Natural killer cell (primary cell): ENCODE measurements at regions not wholly inside any gene's neighbourhood (a gene's known extent, or its start where the extent isn't known, plus 50 kb on each side); places are given as distances from the start of the nearest gene placed in this dataset.

ENCODE experiments used
- ATAC-seq, 3 donors: fragments of 150-1000 bp in 2 of 3; fragments of 200-7000 bp in 1 of 3; cut with Tn5 transposase; 1 replicate in 1 of 3; 2 replicates in 2 of 3; pipeline ENCODE4 v1.10.0; 2021; ENCODE audit warnings: mild to moderate bottlenecking in 2 of 3, moderate library complexity in 2 of 3
- DNase-seq, 2 donors: peaks; one replicate each; pipeline versions ENCODE4 v3.0.0 to v3.0.0-alpha.2; 2013 to 2021; ENCODE audit warnings: mixed read lengths in 1 of 2
- H3K27ac ChIP-seq: one replicate; pipeline ENCODE4 v1.5.1; 2013; ENCODE audit warnings: mild to moderate bottlenecking, low read length
- H3K27me3 ChIP-seq: one replicate; pipeline ENCODE4 v1.6.1; 2013; ENCODE audit warnings: low read length; ENCODE audit not compliant: control insufficient read depth, insufficient read depth
- H3K36me3 ChIP-seq: one replicate; pipeline ENCODE4 v1.6.1; 2013; ENCODE audit warnings: low read length; ENCODE audit not compliant: control insufficient read depth, insufficient read depth
- H3K4me1 ChIP-seq: one replicate; pipeline ENCODE4 v1.6.1; 2013; ENCODE audit warnings: low read length; ENCODE audit not compliant: control insufficient read depth, insufficient read depth
- H3K4me3 ChIP-seq: one replicate; pipeline ENCODE4 v1.5.1; 2013; ENCODE audit warnings: low read length
- H3K9me3 ChIP-seq: one replicate; pipeline ENCODE4 v1.6.1; 2013; ENCODE audit warnings: low read length; ENCODE audit not compliant: control insufficient read depth, insufficient read depth
- H3K27ac Mint-ChIP-seq, 2 donors: one replicate each; pipeline ENCODE4 v1.8.0; 2022; ENCODE audit warnings: mild to moderate bottlenecking in 2 of 2, mixed read lengths in 2 of 2, moderate library complexity in 1 of 2
- H3K27me3 Mint-ChIP-seq, 2 donors: one replicate each; pipeline ENCODE4 v1.8.0; 2022; ENCODE audit warnings: low read depth in 2 of 2, mixed read lengths in 2 of 2
- H3K36me3 Mint-ChIP-seq: one replicate; pipeline ENCODE4 v1.8.0; 2022; ENCODE audit warnings: mixed read lengths
- H3K4me1 Mint-ChIP-seq, 2 donors: one replicate each; pipeline ENCODE4 v1.8.0; 2022; ENCODE audit warnings: mixed read lengths in 2 of 2
- H3K4me3 Mint-ChIP-seq: one replicate; pipeline ENCODE4 v1.8.0; 2022; ENCODE audit warnings: mild to moderate bottlenecking, moderate library complexity, mixed read lengths
- H3K9me3 Mint-ChIP-seq, 2 donors: one replicate each; pipeline ENCODE4 v1.8.0; 2022; ENCODE audit warnings: mixed read lengths in 2 of 2
- WGBS: methylation state at CpG from one replicate; pipeline ENCODE4 v1.1.7; 2013; ENCODE audit warnings: missing lambda C conversion rate; ENCODE audit not compliant: insufficient coverage; 5-methylcytosine and 5-hydroxymethylcytosine counted together
- intact Hi-C: fragments of 100-400 bp; cut with micrococcal nuclease; formaldehyde crosslinking; loops from one replicate; pipeline ENCODE4 v1.14.2; 2022
- TF ChIP-seq, protein P1 (sequence below): fragments of 200-600 bp; IDR thresholded peaks from one replicate; pipeline ENCODE4 v1.8.0; 2022; ENCODE audit warnings: antibody characterized with exemption

DNA sequence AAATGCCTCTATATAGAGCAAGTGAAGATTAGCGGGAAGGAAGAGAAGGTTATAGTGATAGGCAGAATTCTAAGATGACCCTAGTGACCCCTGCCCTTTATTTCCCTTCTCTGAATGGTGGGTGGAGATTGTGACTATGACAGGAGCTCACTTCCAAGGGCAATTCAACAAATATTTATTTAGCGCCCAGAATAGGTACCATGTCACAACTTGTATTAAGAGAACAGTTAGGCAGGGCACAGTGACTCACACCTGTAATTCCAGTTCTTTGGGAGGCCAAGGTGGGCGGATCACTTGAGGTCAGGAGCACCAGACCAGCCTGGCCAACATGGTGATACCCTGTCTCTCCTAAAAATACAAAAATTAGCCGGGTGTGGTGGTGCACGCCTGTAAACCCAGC, 236.0 kb upstream of the POGK start:
- no peaks in the 10 kb centered on the region for H3K4me1 Mint-ChIP-seq

DNA sequence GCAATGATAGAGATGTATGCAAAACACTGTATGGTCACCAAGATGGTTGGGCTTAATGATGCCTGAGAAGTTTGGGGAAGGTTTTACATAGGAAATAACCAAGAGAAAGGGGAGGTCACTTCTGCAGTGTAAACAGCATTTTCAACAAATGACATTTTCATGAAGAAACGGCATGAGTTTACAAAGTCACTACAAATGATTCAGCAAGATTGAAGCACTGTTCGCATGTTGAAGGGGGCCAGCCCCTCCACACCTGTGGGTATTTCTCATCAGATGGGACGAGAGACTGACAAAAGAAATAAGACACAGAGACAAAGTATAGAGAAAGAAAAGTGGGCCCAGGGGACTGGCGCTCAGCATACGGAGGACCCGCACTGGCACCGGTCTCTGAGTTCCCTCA, 234.1 kb upstream of the POGK start:
- Histone ChIP-seq H3K27ac (no peak overlapping the region), H3K4me3 (no peak overlapping the region), H3K36me3 (no peaks in the 10 kb centered on the region), H3K9me3 (no peaks in the 10 kb centered on the region), H3K27me3 (no peaks in the 10 kb centered on the region), H3K4me1 (no peaks in the 10 kb centered on the region)
- 83% methylated on average over 3 of the region's 7 CpGs for WGBS
- intact Hi-C loops: no loop called here
- H3K9me3 Mint-ChIP-seq: no peaks in the 10 kb centered on the region
- H3K4me1 Mint-ChIP-seq: no peaks in the 10 kb centered on the region
- H3K4me3 Mint-ChIP-seq: no peak overlapping the region
- no peak overlapping the region for H3K27ac Mint-ChIP-seq
- H3K36me3 Mint-ChIP-seq: no peaks in the 10 kb centered on the region
- no peak for DNase-seq
- TF ChIP-seq, protein P1, sequence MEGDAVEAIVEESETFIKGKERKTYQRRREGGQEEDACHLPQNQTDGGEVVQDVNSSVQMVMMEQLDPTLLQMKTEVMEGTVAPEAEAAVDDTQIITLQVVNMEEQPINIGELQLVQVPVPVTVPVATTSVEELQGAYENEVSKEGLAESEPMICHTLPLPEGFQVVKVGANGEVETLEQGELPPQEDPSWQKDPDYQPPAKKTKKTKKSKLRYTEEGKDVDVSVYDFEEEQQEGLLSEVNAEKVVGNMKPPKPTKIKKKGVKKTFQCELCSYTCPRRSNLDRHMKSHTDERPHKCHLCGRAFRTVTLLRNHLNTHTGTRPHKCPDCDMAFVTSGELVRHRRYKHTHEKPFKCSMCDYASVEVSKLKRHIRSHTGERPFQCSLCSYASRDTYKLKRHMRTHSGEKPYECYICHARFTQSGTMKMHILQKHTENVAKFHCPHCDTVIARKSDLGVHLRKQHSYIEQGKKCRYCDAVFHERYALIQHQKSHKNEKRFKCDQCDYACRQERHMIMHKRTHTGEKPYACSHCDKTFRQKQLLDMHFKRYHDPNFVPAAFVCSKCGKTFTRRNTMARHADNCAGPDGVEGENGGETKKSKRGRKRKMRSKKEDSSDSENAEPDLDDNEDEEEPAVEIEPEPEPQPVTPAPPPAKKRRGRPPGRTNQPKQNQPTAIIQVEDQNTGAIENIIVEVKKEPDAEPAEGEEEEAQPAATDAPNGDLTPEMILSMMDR: no peak
- peaks cover 0 to 8% of the 10 kb centered on the region in 2 donors for H3K27me3 Mint-ChIP-seq
- ATAC-seq: no peak

More for the DNA sequence above, 236.0 kb upstream of the POGK start:
- H3K27ac ChIP-seq: no peak overlapping the region
- TF ChIP-seq, protein P1: no peak
- Mint-ChIP-seq H3K4me3 (no peak overlapping the region), H3K27ac (no peak overlapping the region), H3K36me3 (no peaks in the 10 kb centered on the region), H3K9me3 (no peaks in the 10 kb centered on the region), H3K27me3 (peaks cover 2 to 8% of the 10 kb centered on the region in 2 donors)
- no peaks in the 10 kb centered on the region for H3K4me1 ChIP-seq
- WGBS: 87% methylated on average over 5 of the region's 5 CpGs
- no peaks in the 10 kb centered on the region for H3K27me3 ChIP-seq
- no peaks in the 10 kb centered on the region for H3K36me3 ChIP-seq
- intact Hi-C loops: no loop called here
- no peaks in the 10 kb centered on the region for H3K9me3 ChIP-seq
- ATAC-seq (no peak), DNase-seq (no peak)
- no peak overlapping the region for H3K4me3 ChIP-seq

DNA sequence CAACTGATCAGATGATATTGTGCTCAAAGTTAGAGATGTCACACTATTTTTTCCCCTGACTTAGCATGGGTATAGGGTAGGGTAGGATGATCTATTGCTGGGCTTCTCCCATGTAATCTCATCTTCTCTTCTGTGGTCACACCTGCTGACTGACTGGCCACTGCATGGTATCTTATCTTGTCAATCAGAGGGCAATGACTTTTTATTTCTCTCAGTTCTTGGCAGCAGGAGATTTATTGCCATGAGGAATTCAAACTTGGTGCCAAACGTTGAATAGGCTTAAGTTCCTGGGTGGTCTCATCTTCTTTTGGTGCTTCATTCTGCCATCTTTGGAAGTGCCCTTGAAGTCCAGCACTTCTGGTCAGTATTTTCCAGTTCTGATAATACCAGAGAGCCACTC, 226.4 kb upstream of the POGK start:
- no peaks in the 10 kb centered on the region for H3K4me1 ChIP-seq
- no peak for ATAC-seq
- no peak overlapping the region for H3K27ac ChIP-seq
- Mint-ChIP-seq H3K4me1 (no peaks in the 10 kb centered on the region), H3K4me3 (no peak overlapping the region), H3K36me3 (no peaks in the 10 kb centered on the region), H3K27ac (no peak overlapping the region), H3K9me3 (peaks cover 0 to 2% of the 10 kb centered on the region in 2 donors), H3K27me3 (peaks cover 3 to 26% of the 10 kb centered on the region in 2 donors)
- no peak for DNase-seq
- no peaks in the 10 kb centered on the region for H3K36me3 ChIP-seq
- TF ChIP-seq, protein P1: no peak
- H3K9me3 ChIP-seq: no peaks in the 10 kb centered on the region
- 37% methylated on average over 1 of the region's 1 CpG for WGBS
- H3K27me3 ChIP-seq: no peaks in the 10 kb centered on the region
- intact Hi-C loops: no loop called here
- no peak overlapping the region for H3K4me3 ChIP-seq

DNA sequence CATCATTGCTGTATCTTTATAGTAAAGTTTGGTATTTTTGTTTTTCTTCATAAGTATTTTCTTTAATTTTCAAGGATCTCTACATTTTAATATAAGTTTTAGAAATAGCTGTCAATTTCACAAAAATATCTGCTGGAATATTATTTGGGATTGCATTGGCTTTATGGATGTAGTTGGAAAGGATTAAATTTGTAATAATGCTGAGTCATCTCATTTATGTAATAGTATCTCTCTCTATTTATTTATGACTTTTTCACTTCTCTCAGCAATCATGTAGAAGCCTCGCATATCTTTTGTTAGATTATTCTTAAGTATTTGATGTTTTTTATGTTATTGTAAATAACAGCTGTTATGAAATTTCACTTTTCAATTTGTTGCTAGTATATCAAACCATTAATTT, 223.1 kb upstream of the POGK start:
- ATAC-seq (no peak), DNase-seq (no peak)
- Histone ChIP-seq H3K27ac (no peak overlapping the region), H3K9me3 (no peaks in the 10 kb centered on the region), H3K27me3 (peaks cover 2% of the 10 kb centered on the region), H3K4me3 (no peak overlapping the region), H3K4me1 (no peaks in the 10 kb centered on the region), H3K36me3 (no peaks in the 10 kb centered on the region)
- intact Hi-C loops: no loop called here
- no peak overlapping the region for H3K27ac Mint-ChIP-seq
- H3K4me1 Mint-ChIP-seq: no peaks in the 10 kb centered on the region
- peaks cover 0 to 2% of the 10 kb centered on the region in 2 donors for H3K9me3 Mint-ChIP-seq
- peaks cover 3 to 35% of the 10 kb centered on the region in 2 donors for H3K27me3 Mint-ChIP-seq
- WGBS: no CpG with 5 or more reads among the region's 1 CpG
- no peaks in the 10 kb centered on the region for H3K36me3 Mint-ChIP-seq
- no peak overlapping the region for H3K4me3 Mint-ChIP-seq
- TF ChIP-seq, protein P1: no peak
